Cardiac fibroblast (primary cell): ENCODE measurements at regions not wholly inside any gene's neighbourhood (a gene's known extent, or its start where the extent isn't known, plus 50 kb on each side); places are given as distances from the start of the nearest gene placed in this dataset.
A peak's percentile ranks its signal among the peaks of the same experiment; 100 is the strongest.

Experiments used
- DNase-seq, 2 donors: peaks; one replicate each; pipeline versions ENCODE4 v3.0.0 to v3.0.0-alpha.2; 2010; ENCODE audit warnings: low read depth in 2 of 2
- H3K4me3 ChIP-seq, 2 donors: replicated peaks in 1 of 2; 1 replicate in 1 of 2; 2 replicates in 1 of 2; pipeline ENCODE4 v1.5.1; 2011; ENCODE audit warnings: low read depth in 2 of 2, low read length in 2 of 2, mild to moderate bottlenecking in 2 of 2, moderate library complexity in 1 of 2
- TF ChIP-seq, protein P1 (sequence below): IDR thresholded peaks from one replicate; pipeline ENCODE4 v1.5.1; 2011; ENCODE audit warnings: low read depth, mild to moderate bottlenecking, low read length, inconsistent platforms

DNA sequence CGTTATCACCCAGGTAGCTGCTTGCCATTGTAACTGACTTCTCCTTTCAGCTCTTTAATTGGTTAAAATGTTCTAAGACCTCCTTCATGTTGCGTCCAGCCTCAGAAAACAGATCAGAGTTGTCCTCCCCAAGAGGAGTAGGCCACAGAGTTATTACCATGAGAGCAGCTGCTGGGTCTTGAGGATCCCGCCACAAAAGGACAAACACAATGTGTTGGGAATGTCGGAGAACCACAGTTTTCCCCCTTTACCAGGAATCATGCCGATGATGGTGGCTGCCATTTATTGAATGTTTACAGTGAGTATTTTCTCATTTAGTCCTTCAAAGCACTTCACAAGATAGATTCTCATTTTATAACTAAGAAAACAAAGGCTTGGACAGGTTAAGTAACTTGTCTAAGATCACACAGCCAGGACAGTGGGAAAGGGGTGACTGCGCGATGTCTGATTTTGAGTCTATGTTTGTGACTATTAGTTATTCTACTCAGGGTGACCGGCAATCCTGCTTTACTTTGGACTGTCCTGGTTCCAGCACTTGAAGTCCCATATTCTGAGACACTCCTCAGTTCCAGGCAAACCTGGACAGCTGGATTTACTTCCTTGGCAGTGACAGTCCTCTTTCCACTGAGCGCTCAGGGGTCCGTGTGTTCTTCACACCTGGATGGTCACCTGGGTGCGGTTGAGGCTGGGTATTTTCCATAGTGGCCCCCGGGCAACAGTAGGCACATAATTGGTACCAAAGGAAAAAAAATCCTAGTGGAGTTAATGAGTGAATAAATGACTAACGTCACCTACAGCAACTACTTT, 93.6 kb downstream of the LIPG start:
- TF ChIP-seq, protein P1, sequence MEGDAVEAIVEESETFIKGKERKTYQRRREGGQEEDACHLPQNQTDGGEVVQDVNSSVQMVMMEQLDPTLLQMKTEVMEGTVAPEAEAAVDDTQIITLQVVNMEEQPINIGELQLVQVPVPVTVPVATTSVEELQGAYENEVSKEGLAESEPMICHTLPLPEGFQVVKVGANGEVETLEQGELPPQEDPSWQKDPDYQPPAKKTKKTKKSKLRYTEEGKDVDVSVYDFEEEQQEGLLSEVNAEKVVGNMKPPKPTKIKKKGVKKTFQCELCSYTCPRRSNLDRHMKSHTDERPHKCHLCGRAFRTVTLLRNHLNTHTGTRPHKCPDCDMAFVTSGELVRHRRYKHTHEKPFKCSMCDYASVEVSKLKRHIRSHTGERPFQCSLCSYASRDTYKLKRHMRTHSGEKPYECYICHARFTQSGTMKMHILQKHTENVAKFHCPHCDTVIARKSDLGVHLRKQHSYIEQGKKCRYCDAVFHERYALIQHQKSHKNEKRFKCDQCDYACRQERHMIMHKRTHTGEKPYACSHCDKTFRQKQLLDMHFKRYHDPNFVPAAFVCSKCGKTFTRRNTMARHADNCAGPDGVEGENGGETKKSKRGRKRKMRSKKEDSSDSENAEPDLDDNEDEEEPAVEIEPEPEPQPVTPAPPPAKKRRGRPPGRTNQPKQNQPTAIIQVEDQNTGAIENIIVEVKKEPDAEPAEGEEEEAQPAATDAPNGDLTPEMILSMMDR = no peak
- no peak for DNase-seq
- H3K4me3 ChIP-seq = no peak overlapping the region

DNA sequence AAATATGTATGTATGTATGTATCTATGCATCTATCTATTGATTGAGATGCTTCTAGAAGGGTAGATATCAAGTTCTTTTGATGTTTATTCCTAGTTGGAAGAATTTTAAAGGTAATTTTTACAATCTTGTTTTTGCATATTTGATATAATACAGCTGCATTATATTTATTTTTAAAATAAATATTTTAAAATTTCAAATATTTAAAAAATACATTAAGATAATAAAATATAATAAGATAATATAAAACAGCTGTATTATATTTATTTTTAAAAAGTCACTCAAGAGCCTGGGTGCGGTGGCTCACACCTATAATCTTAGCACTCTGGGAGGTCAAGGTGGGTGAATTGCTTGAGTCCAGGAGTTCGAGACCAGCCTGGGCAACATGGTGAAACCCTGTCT, 92.5 kb downstream of the LIPG start:
- H3K4me3 ChIP-seq = no peak overlapping the region
- DNase-seq = no peak
- TF ChIP-seq, protein P1 = no peak

DNA sequence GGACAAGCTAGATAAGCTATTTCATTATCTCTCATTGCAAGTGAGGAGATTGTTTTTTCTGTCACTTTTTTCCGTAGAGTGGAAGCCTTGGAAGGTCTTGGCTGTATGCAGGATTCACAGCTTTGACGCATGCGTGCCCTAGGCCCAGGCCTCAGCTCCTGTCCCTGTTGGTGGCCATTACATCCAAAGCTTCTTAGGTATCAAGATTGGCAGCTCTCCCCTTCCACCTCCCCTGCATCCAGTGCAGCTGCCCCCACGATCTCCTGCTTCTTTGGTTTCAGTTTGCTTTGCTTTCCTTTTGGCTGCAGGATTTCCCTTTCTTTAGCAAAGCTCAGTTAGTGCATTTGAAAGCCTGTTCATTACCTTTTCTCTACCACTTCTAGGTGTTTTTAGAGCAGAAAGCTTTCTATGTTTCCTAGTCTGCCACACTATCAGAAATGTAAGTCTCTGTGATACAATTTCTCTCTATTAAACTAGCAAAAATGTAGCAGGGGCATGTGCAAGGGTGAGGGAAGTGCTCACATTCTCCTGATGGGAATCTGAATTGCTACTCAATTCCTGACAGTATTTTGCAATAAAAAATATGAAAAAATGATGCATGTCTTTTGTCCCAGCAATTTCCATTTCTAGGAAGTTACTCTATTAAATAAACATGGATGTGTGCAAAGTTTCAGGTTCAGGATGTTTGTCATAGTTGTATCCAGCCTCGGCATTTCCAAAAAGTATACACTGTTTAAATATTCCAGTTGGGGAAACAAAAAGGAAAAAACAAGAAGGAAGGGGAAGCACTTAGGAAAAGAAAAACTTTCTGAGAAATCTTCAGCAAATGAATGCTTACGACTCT, 91.2 kb downstream of the LIPG start:
- TF ChIP-seq, protein P1 = no peak
- no peak overlapping the region for H3K4me3 ChIP-seq
- peak in 1 of 2 donors; percentile 36 for DNase-seq

DNA sequence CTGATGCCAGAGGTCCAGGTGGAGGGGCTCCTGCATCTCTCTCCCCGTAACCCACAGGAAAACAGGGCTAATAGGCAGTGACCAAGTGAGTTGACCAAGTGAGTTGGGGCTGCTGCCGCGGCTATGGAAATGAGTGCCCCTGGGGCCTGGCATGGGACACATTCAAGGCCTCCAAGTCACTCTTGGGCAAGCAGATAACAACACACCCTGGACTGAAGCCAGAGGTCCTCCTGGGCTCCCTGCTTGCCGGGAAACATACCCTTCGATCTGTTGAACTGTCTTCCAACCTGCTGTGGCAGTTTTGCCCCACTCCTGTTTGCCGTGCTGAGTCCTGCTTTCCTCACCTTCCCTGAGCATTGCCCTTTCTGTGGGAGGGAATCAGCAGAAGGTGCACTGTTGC, 89.2 kb downstream of the LIPG start:
- H3K4me3 ChIP-seq = no peak overlapping the region
- DNase-seq = no peak
- TF ChIP-seq, protein P1 = no peak

DNA sequence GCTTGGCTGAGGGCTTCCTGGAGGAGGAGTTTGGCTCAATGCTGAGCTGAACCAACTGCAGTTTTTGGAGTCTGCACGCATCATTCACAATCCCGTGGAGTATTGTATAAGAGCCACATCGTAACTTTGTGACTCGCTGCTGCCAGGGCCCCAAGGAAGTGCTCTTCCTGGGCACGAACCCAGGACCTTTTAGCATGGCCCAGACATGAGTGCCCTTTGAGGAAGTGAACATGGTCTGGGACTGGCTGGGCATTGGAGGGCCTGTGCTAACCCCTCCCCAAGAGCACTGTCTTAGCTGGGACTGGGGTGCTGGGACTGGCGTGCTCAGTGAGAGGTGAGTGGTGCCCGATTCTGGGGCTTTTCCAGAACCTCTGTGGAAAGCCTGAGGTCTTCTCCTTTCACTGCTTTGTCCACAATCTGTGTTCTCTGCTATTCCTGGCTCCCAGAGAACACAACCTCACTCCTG, 88.6 kb downstream of the LIPG start:
- no peak for DNase-seq
- no peak overlapping the region for H3K4me3 ChIP-seq
- TF ChIP-seq, protein P1 = no peak

DNA sequence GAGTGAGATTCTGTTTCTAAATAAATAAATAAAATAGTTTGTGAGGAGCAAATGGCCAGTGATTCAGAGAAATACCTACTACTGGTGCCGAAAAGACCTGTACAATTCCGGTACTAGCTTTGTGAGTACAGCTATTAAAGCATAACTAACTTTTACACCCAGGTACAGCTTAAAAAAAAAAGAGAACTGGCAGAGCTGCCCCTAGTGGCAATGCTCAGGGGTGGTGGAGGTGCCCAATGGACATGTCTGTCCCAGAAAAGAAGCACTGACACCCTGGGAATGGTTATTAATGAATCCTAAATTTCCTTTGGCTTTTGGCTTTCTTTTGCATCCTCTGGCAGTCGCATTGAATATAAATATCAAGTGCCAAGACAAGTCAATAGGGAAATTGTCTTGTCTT, 87.0 kb downstream of the LIPG start:
- H3K4me3 ChIP-seq = no peak overlapping the region
- TF ChIP-seq, protein P1 = peak; percentile 19
- no peak for DNase-seq
